IMR-90 (cell line): ENCODE measurements at regions not wholly inside any gene's neighbourhood (a gene's known extent, or its start where the extent isn't known, plus 50 kb on each side); places are given as distances from the start of the nearest gene placed in this dataset.

Experiments
- ATAC-seq: fragments of 200-7000 bp; cut with Tn5 transposase; 2 replicates; pipeline ENCODE4 v1.9.1; 2020; ENCODE audit warnings: low read depth, mild to moderate bottlenecking, moderate library complexity
- BruUV-seq: library from RNA; stranded (reverse); fragments of 400-500 nt; replicated peaks from 2 replicates; lab custom pipeline; 2021; lab: Mats Ljungman, UMichigan
- CTCF ChIA-PET: fragments of 300-600 bp; formaldehyde crosslinking; extraction: SDS; loops from one replicate; lab custom pipeline; 2021; ENCODE audit warnings: antibody characterized with exemption; lab: Yijun Ruan, JAX
- POLR2A ChIA-PET: fragments of 300-600 bp; sonication (Branson Sonifier 250); formaldehyde crosslinking; loops from one replicate; lab custom pipeline; 2022; ENCODE audit warnings: antibody characterized with exemption; ENCODE audit not compliant: unreplicated experiment; lab: Charles Lee
- DNase-seq: peaks from one replicate; pipeline ENCODE4 v3.0.0; 2013
- H2AFZ ChIP-seq: replicated peaks from 2 replicates; pipeline ENCODE3; 2013; ENCODE audit warnings: low read length, mild to moderate bottlenecking; ENCODE audit not compliant: poor library complexity
- H2AK5ac ChIP-seq: 2 replicates; pipeline ENCODE4 v1.6.1; 2013; ENCODE audit warnings: low read depth, low read length, inconsistent platforms
- H2AK9ac ChIP-seq: replicated peaks from 2 replicates; pipeline ENCODE3; 2013; ENCODE audit warnings: mild to moderate bottlenecking, low read depth, low read length, moderate library complexity; ENCODE audit not compliant: poor library complexity
- H2BK120ac ChIP-seq: 2 replicates; pipeline ENCODE4 v1.6.1; 2013; ENCODE audit warnings: low read depth, low read length, inconsistent platforms
- H2BK15ac ChIP-seq: 3 replicates; pipeline ENCODE4 v1.6.1; 2013; ENCODE audit warnings: low read depth, low read length, inconsistent platforms
- H2BK20ac ChIP-seq: 2 replicates; pipeline ENCODE4 v1.6.1; 2013; ENCODE audit warnings: low read depth, mild to moderate bottlenecking, inconsistent platforms, low read length, moderate library complexity
- H2BK5ac ChIP-seq: 2 replicates; pipeline ENCODE4 v1.6.1; 2013; ENCODE audit warnings: mild to moderate bottlenecking, low read depth, low read length, inconsistent platforms; ENCODE audit not compliant: poor library complexity, severe bottlenecking
- H3K14ac ChIP-seq: replicated peaks from 2 replicates; pipeline ENCODE4 v1.6.1; 2013; ENCODE audit warnings: low read depth, low read length, inconsistent platforms
- H3K18ac ChIP-seq: 2 replicates; pipeline ENCODE4 v1.6.1; 2013; ENCODE audit warnings: low read depth, low read length, control low read depth
- H3K23ac ChIP-seq: 2 replicates; pipeline ENCODE4 v1.6.1; 2013; ENCODE audit warnings: low read depth, low read length, inconsistent platforms
- H3K27ac ChIP-seq: 2 replicates; pipeline ENCODE4 v1.5.1; 2013; ENCODE audit warnings: mild to moderate bottlenecking, control low read depth, low read length; ENCODE audit not compliant: insufficient read depth
- H3K27me3 ChIP-seq: 2 replicates; pipeline ENCODE4 v1.6.1; 2013; ENCODE audit warnings: low read length; ENCODE audit not compliant: control insufficient read depth, insufficient read depth
- H3K36me3 ChIP-seq: 2 replicates; pipeline ENCODE4 v1.6.1; 2013; ENCODE audit warnings: low read length, mixed read lengths; ENCODE audit not compliant: control insufficient read depth, insufficient read depth
- H3K4ac ChIP-seq: 2 replicates; pipeline ENCODE4 v1.6.1; 2013; ENCODE audit warnings: low read depth, low read length, inconsistent platforms
- H3K4me1 ChIP-seq: 2 replicates; pipeline ENCODE4 v1.6.1; 2013; ENCODE audit warnings: low read length, mixed read lengths; ENCODE audit not compliant: control insufficient read depth, insufficient read depth
- H3K4me2 ChIP-seq: 2 replicates; pipeline ENCODE4 v1.6.1; 2013; ENCODE audit warnings: low read depth, mild to moderate bottlenecking, control low read depth, low read length, moderate library complexity
- H3K4me3 ChIP-seq: 2 replicates; pipeline ENCODE4 v1.5.1; 2013; ENCODE audit warnings: low read depth, mild to moderate bottlenecking, control low read depth, low read length, moderate library complexity; ENCODE audit not compliant: insufficient read depth
- H3K56ac ChIP-seq: 2 replicates; pipeline ENCODE4 v1.6.1; 2013; ENCODE audit warnings: low read length, inconsistent platforms; ENCODE audit not compliant: insufficient read depth; ENCODE audit errors: extremely low read depth
- H3K79me1 ChIP-seq, 2 experiments: 2 replicates each; pipeline ENCODE4 v1.6.1; 2013; ENCODE audit warnings: low read length in 2 of 2, inconsistent platforms in 1 of 2, low read depth in 1 of 2
- H3K9ac ChIP-seq: 2 replicates; pipeline ENCODE4 v1.6.1; 2013; ENCODE audit warnings: low read depth, low read length, control low read depth
- H3K9me1 ChIP-seq: 2 replicates; pipeline ENCODE4 v1.6.1; 2013; ENCODE audit warnings: low read length, inconsistent platforms; ENCODE audit not compliant: insufficient read depth
- H3K9me3 ChIP-seq: 2 replicates; pipeline ENCODE4 v1.6.1; 2013; ENCODE audit warnings: low read length; ENCODE audit not compliant: control insufficient read depth, insufficient read depth
- H4K20me1 ChIP-seq: 2 replicates; pipeline ENCODE4 v1.6.1; 2013; ENCODE audit warnings: low read length, inconsistent platforms; ENCODE audit not compliant: insufficient read depth
- H4K5ac ChIP-seq: 2 replicates; pipeline ENCODE4 v1.6.1; 2013; ENCODE audit warnings: mild to moderate bottlenecking, low read depth, low read length, control low read depth
- H4K8ac ChIP-seq, 2 experiments: 2 replicates each; pipeline ENCODE4 v1.6.1; 2013; ENCODE audit warnings: low read depth in 2 of 2, low read length in 2 of 2, control low read depth in 1 of 2, inconsistent platforms in 1 of 2
- H4K91ac ChIP-seq: 2 replicates; pipeline ENCODE4 v1.6.1; 2013; ENCODE audit warnings: low read depth, low read length, inconsistent platforms; ENCODE audit not compliant: insufficient read depth
- BHLHE40 ChIP-seq: fragments of 150-350 bp; IDR thresholded peaks from 2 replicates; pipeline ENCODE4 v1.6.1; 2016; ENCODE audit warnings: mild to moderate bottlenecking, low read depth, low read length
- CEBPB ChIP-seq: IDR thresholded peaks from 2 replicates; pipeline ENCODE4 v1.6.1; 2012; ENCODE audit warnings: low read depth, low read length, improper control_type of control experiment
- CHD1 ChIP-seq: IDR thresholded peaks from 2 replicates; pipeline ENCODE4 v1.6.1; 2012; ENCODE audit warnings: low read depth, low read length, improper control_type of control experiment
- CTCF ChIP-seq: conservative IDR thresholded peaks from 2 replicates; pipeline ENCODE4 v1.5.1; 2012; ENCODE audit warnings: mild to moderate bottlenecking, low read depth, low read length, improper control_type of control experiment
- ELK1 ChIP-seq: fragments of 150-350 bp; IDR thresholded peaks from 2 replicates; pipeline ENCODE4 v1.6.1; 2016; ENCODE audit warnings: low read depth, mild to moderate bottlenecking, low read length, moderate library complexity, borderline replicate concordance
- FOS ChIP-seq: fragments of 150-350 bp; IDR thresholded peaks from 2 replicates; pipeline ENCODE4 v1.6.1; 2016; ENCODE audit warnings: low read depth, low read length
- MAFK ChIP-seq: IDR thresholded peaks from 2 replicates; pipeline ENCODE4 v1.6.1; 2012; ENCODE audit warnings: low read depth, low read length, improper control_type of control experiment
- MAZ ChIP-seq: IDR thresholded peaks from 2 replicates; pipeline ENCODE4 v1.6.1; 2012; ENCODE audit warnings: low read depth, mild to moderate bottlenecking, low read length, improper control_type of control experiment, moderate library complexity, borderline replicate concordance
- NFE2L2 ChIP-seq: fragments of 150-350 bp; IDR thresholded peaks from 2 replicates; pipeline ENCODE4 v1.6.1; 2016; ENCODE audit warnings: low read depth, mild to moderate bottlenecking, low read length
- POLR2A ChIP-seq: IDR thresholded peaks from 2 replicates; pipeline ENCODE4 v1.6.1; 2012; ENCODE audit warnings: mild to moderate bottlenecking, low read depth, low read length
- RAD21 ChIP-seq: IDR thresholded peaks from 2 replicates; pipeline ENCODE4 v1.6.1; 2012; ENCODE audit warnings: low read length, improper control_type of control experiment
- RCOR1 ChIP-seq: IDR thresholded peaks from 2 replicates; pipeline ENCODE4 v1.6.1; 2012; ENCODE audit warnings: mild to moderate bottlenecking, low read length, improper control_type of control experiment; ENCODE audit not compliant: insufficient replicate concordance
- SMC3 ChIP-seq: fragments of 150-350 bp; IDR thresholded peaks from 2 replicates; pipeline ENCODE4 v1.6.1; 2016; ENCODE audit warnings: low read depth, mild to moderate bottlenecking, antibody characterized with exemption, low read length, moderate library complexity
- WGBS, 2 experiments: methylation state at CpG; one replicate each; pipeline versions ENCODE4 v1.1.5 to v1.1.7; 2013; ENCODE audit warnings: missing lambda C conversion rate in 2 of 2; ENCODE audit not compliant: insufficient read length in 1 of 2; ENCODE audit errors: extremely low coverage in 2 of 2; 5-methylcytosine and 5-hydroxymethylcytosine counted together
- dilution Hi-C: fragments of 300-500 bp; cut with HindIII; formaldehyde crosslinking; loops from one replicate; pipeline ENCODE4 v1.14.3; 2018; ENCODE audit warnings: low sequenced_read_pairs; ENCODE audit not compliant: unreplicated experiment
- in situ Hi-C: fragments of 300-500 bp; cut with MboI; formaldehyde crosslinking; loops from 3 replicates; pipeline ENCODE4 v1.14.3; 2019; ENCODE audit warnings: low sequenced_read_pairs, inconsistent platforms, mixed read lengths
- intact Hi-C: fragments of 100-400 bp; cut with micrococcal nuclease; formaldehyde crosslinking; loops from 2 replicates; pipeline ENCODE4 v1.10.0; 2022

- H2BK20ac ChIP-seq: no peak overlapping the region
- H3K79me1 ChIP-seq: no peaks in the 10 kb centered on the region
- DNase-seq (no peak), ATAC-seq (no peak)
- no peak overlapping the region for H3K18ac ChIP-seq
- H3K27me3 ChIP-seq: no peaks in the 10 kb centered on the region
- no peak overlapping the region for H3K14ac ChIP-seq
- H3K4ac ChIP-seq: no peak overlapping the region
- H2AK5ac ChIP-seq: no peak overlapping the region
- no peak overlapping the region for H3K4me2 ChIP-seq
- ChIA-PET CTCF (interaction anchor here (1.4 kb wide), 1 partner anchor 8 kb away, joined by 3 read pairs; no protein-coding TSS in a partner anchor), POLR2A (no interaction called here)
- no peak overlapping the region for H3K4me3 ChIP-seq
- H2BK5ac ChIP-seq: no peak overlapping the region
- no peaks in the 10 kb centered on the region for H3K9me1 ChIP-seq
- dilution Hi-C loops: no loop called here
- H3K9ac ChIP-seq: no peak overlapping the region
- no TSS peak for BruUV-seq
- H4K5ac ChIP-seq: no peak overlapping the region
- H2AK9ac ChIP-seq: no peak overlapping the region
- 0 out of 2 replicates have a peak overlapping the region, but pooled peaks have one; percentile 20 for H2BK120ac ChIP-seq
- in situ Hi-C loops: loop anchor here (5.0 to 25.0 kb wide), 4 partner anchors 273 to 882 kb away; partner anchors contain the start of gene PTGR3
- no peak overlapping the region for H2BK15ac ChIP-seq
- H3K27ac ChIP-seq: no peak overlapping the region
- H4K8ac ChIP-seq: no peak overlapping the region
- no peak overlapping the region for H2AFZ ChIP-seq
- intact Hi-C loops: loop anchor here (10.0 kb wide), 1 partner anchor 774 kb away; no protein-coding TSS in a partner anchor
- TF ChIP-seq POLR2A (no peak), MAFK (no peak), CEBPB (no peak), FOS (no peak), RAD21 (no peak), ELK1 (no peak), CHD1 (no peak), CTCF (no peak), NFE2L2 (no peak), RCOR1 (no peak), BHLHE40 (no peak), SMC3 (no peak), MAZ (no peak)
- no peaks in the 10 kb centered on the region for H3K36me3 ChIP-seq
- H3K9me3 ChIP-seq: peaks cover 7% of the 10 kb centered on the region
- H3K23ac ChIP-seq: no peak overlapping the region
- peaks cover 7% of the 10 kb centered on the region for H3K4me1 ChIP-seq
- H3K56ac ChIP-seq: no peak overlapping the region
- H4K20me1 ChIP-seq: no peaks in the 10 kb centered on the region
- WGBS, 2 experiments: no CpG with 5 or more reads among the region's 2 CpGs
- H4K91ac ChIP-seq: no peak overlapping the region
These were observed 53.0 kb upstream of the SMIM21 start for GRCh38 chr18:75480487-75480886.
